ENCODE measurements at regions not wholly inside any gene's neighbourhood (a gene's known extent, or its start where the extent isn't known, plus 50 kb on each side); places are given as distances from the start of the nearest gene placed in this dataset.

GRCh38 chr7:25529320-25529719, 301.0 kb upstream of the NPVF start:
- Histone ChIP-seq H3K27ac (no peak overlapping the region), H3K9me3 (no peaks in the 10 kb centered on the region), H3K4me3 (no peak overlapping the region), H3K4me1 (ENCODE audit: insufficient read depth) (no peaks in the 10 kb centered on the region), H3K36me3 (no peaks in the 10 kb centered on the region), H3K27me3 (no peaks in the 10 kb centered on the region)
- TF ChIP-seq POLR2A (IDR thresholded peaks at IDR 0.05) (no peak), EP300 (IDR thresholded peaks at IDR 0.05) (no peak)
- TF ChIP-seq, protein P1, sequence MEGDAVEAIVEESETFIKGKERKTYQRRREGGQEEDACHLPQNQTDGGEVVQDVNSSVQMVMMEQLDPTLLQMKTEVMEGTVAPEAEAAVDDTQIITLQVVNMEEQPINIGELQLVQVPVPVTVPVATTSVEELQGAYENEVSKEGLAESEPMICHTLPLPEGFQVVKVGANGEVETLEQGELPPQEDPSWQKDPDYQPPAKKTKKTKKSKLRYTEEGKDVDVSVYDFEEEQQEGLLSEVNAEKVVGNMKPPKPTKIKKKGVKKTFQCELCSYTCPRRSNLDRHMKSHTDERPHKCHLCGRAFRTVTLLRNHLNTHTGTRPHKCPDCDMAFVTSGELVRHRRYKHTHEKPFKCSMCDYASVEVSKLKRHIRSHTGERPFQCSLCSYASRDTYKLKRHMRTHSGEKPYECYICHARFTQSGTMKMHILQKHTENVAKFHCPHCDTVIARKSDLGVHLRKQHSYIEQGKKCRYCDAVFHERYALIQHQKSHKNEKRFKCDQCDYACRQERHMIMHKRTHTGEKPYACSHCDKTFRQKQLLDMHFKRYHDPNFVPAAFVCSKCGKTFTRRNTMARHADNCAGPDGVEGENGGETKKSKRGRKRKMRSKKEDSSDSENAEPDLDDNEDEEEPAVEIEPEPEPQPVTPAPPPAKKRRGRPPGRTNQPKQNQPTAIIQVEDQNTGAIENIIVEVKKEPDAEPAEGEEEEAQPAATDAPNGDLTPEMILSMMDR (IDR thresholded peaks at IDR 0.05) = no peak
- WGBS, 3 donors = 94 to 98% (median 96%) methylated on average over 15 of the region's 15 CpGs
- intact Hi-C loops (cut with DNase I) = no loop called here
- no peak for DNase-seq

GRCh38 chr7:25536851-25537250, 308.6 kb upstream of the NPVF start:
- Histone ChIP-seq H3K27ac (no peak overlapping the region), H3K27me3 (no peaks in the 10 kb centered on the region), H3K9me3 (no peaks in the 10 kb centered on the region), H3K4me1 (ENCODE audit: insufficient read depth) (peaks cover 5% of the 10 kb centered on the region), H3K4me3 (no peak overlapping the region), H3K36me3 (no peaks in the 10 kb centered on the region)
- DNase-seq = no peak
- intact Hi-C loops (cut with DNase I) = no loop called here
- WGBS, 3 donors = 93 to 99% (median 96%) methylated on average over 4 of the region's 4 CpGs
- TF ChIP-seq, protein P1 (IDR thresholded peaks at IDR 0.05) = no peak
- TF ChIP-seq POLR2A (IDR thresholded peaks at IDR 0.05) = no peak
- TF ChIP-seq EP300 (IDR thresholded peaks at IDR 0.05) = no peak

GRCh38 chr7:25537662-25538375, 309.5 kb upstream of the NPVF start:
- H3K36me3 ChIP-seq = no peaks in the 10 kb centered on the region
- no peaks in the 10 kb centered on the region for H3K27me3 ChIP-seq
- intact Hi-C loops (cut with DNase I) = no loop called here
- TF ChIP-seq POLR2A (IDR thresholded peaks at IDR 0.05) = no peak
- TF ChIP-seq EP300 (IDR thresholded peaks at IDR 0.05) = no peak
- TF ChIP-seq, protein P1 (IDR thresholded peaks at IDR 0.05) = no peak
- WGBS, 3 donors = 58 to 67% (median 62%) methylated on average over 3 of the region's 3 CpGs
- H3K4me1 ChIP-seq (ENCODE audit: insufficient read depth) = peaks cover 7% of the 10 kb centered on the region
- no peak for DNase-seq
- no peak overlapping the region for H3K4me3 ChIP-seq
- no peak overlapping the region for H3K27ac ChIP-seq
- no peaks in the 10 kb centered on the region for H3K9me3 ChIP-seq

DNA sequence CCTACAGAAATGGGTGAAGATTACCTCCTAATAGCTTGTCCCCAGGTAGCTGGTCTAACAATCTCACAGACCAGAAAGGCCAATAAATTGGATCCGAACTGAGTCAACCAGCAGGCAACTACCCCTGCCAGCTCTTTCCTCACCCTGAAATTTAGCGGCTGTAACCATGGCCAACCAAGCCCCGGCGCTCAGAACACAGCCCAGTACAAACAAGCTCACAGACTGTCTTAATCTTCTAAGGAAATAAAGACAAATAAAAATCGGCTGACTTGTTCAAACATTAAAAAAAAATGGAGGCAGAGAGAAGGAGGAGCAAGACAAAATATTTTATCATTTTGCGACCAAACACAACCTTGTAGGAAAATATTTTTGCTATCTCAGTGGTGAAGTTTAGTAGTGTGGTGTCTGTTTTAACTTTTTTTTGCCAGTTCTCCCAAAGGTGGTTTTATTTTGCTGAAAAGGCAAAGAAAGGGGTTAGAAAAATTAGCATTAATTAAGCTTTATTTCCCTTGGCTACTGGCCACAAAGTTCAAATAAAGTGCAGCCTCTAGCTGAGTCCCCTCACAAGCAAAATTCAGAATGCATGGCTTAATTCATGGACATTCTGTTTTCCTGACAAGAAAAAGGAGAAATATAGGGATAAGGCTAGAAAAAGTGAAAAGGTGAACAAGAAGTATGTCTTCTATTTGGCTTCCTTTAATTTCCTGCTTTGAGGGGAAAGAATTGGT, 313.0 kb upstream of the NPVF start:
- no peak for DNase-seq
- Histone ChIP-seq H3K9me3 (no peaks in the 10 kb centered on the region), H3K4me3 (no peak overlapping the region), H3K4me1 (ENCODE audit: insufficient read depth) (peaks cover 5% of the 10 kb centered on the region), H3K27me3 (no peaks in the 10 kb centered on the region), H3K27ac (no peak overlapping the region), H3K36me3 (no peaks in the 10 kb centered on the region)
- TF ChIP-seq, protein P1 (IDR thresholded peaks at IDR 0.05) = no peak
- no peak for TF ChIP-seq EP300 (IDR thresholded peaks at IDR 0.05)
- no peak for TF ChIP-seq POLR2A (IDR thresholded peaks at IDR 0.05)
- intact Hi-C loops (cut with DNase I) = no loop called here
- WGBS, 3 donors = 16 to 44% (median 22%) methylated on average over 6 of the region's 6 CpGs
